IMR-90 (cell line): ENCODE measurements at regions not wholly inside any gene's neighbourhood (a gene's known extent, or its start where the extent isn't known, plus 50 kb on each side); places are given as distances from the start of the nearest gene placed in this dataset.

ENCODE experiments used
- ATAC-seq: fragments of 200-7000 bp; cut with Tn5 transposase; 2 replicates; pipeline ENCODE4 v1.9.1; 2020; ENCODE audit warnings: low read depth, mild to moderate bottlenecking, moderate library complexity
- BruUV-seq: library from RNA; stranded (reverse); fragments of 400-500 nt; replicated peaks from 2 replicates; lab custom pipeline; 2021; lab: Mats Ljungman, UMichigan
- CTCF ChIA-PET: fragments of 300-600 bp; formaldehyde crosslinking; extraction: SDS; loops from one replicate; lab custom pipeline; 2021; ENCODE audit warnings: antibody characterized with exemption; lab: Yijun Ruan, JAX
- POLR2A ChIA-PET: fragments of 300-600 bp; sonication (Branson Sonifier 250); formaldehyde crosslinking; loops from one replicate; lab custom pipeline; 2022; ENCODE audit warnings: antibody characterized with exemption; ENCODE audit not compliant: unreplicated experiment; lab: Charles Lee
- DNase-seq: peaks from one replicate; pipeline ENCODE4 v3.0.0; 2013
- H2AFZ ChIP-seq: replicated peaks from 2 replicates; pipeline ENCODE3; 2013; ENCODE audit warnings: low read length, mild to moderate bottlenecking; ENCODE audit not compliant: poor library complexity
- H2AK5ac ChIP-seq: 2 replicates; pipeline ENCODE4 v1.6.1; 2013; ENCODE audit warnings: low read depth, low read length, inconsistent platforms
- H2AK9ac ChIP-seq: replicated peaks from 2 replicates; pipeline ENCODE3; 2013; ENCODE audit warnings: mild to moderate bottlenecking, low read depth, low read length, moderate library complexity; ENCODE audit not compliant: poor library complexity
- H2BK120ac ChIP-seq: 2 replicates; pipeline ENCODE4 v1.6.1; 2013; ENCODE audit warnings: low read depth, low read length, inconsistent platforms
- H2BK15ac ChIP-seq: 3 replicates; pipeline ENCODE4 v1.6.1; 2013; ENCODE audit warnings: low read depth, low read length, inconsistent platforms
- H2BK20ac ChIP-seq: 2 replicates; pipeline ENCODE4 v1.6.1; 2013; ENCODE audit warnings: low read depth, mild to moderate bottlenecking, inconsistent platforms, low read length, moderate library complexity
- H2BK5ac ChIP-seq: 2 replicates; pipeline ENCODE4 v1.6.1; 2013; ENCODE audit warnings: mild to moderate bottlenecking, low read depth, low read length, inconsistent platforms; ENCODE audit not compliant: poor library complexity, severe bottlenecking
- H3K14ac ChIP-seq: replicated peaks from 2 replicates; pipeline ENCODE4 v1.6.1; 2013; ENCODE audit warnings: low read depth, low read length, inconsistent platforms
- H3K18ac ChIP-seq: 2 replicates; pipeline ENCODE4 v1.6.1; 2013; ENCODE audit warnings: low read depth, low read length, control low read depth
- H3K23ac ChIP-seq: 2 replicates; pipeline ENCODE4 v1.6.1; 2013; ENCODE audit warnings: low read depth, low read length, inconsistent platforms
- H3K27ac ChIP-seq: 2 replicates; pipeline ENCODE4 v1.5.1; 2013; ENCODE audit warnings: mild to moderate bottlenecking, control low read depth, low read length; ENCODE audit not compliant: insufficient read depth
- H3K27me3 ChIP-seq: 2 replicates; pipeline ENCODE4 v1.6.1; 2013; ENCODE audit warnings: low read length; ENCODE audit not compliant: control insufficient read depth, insufficient read depth
- H3K36me3 ChIP-seq: 2 replicates; pipeline ENCODE4 v1.6.1; 2013; ENCODE audit warnings: low read length, mixed read lengths; ENCODE audit not compliant: control insufficient read depth, insufficient read depth
- H3K4ac ChIP-seq: 2 replicates; pipeline ENCODE4 v1.6.1; 2013; ENCODE audit warnings: low read depth, low read length, inconsistent platforms
- H3K4me1 ChIP-seq: 2 replicates; pipeline ENCODE4 v1.6.1; 2013; ENCODE audit warnings: low read length, mixed read lengths; ENCODE audit not compliant: control insufficient read depth, insufficient read depth
- H3K4me2 ChIP-seq: 2 replicates; pipeline ENCODE4 v1.6.1; 2013; ENCODE audit warnings: low read depth, mild to moderate bottlenecking, control low read depth, low read length, moderate library complexity
- H3K4me3 ChIP-seq: 2 replicates; pipeline ENCODE4 v1.5.1; 2013; ENCODE audit warnings: low read depth, mild to moderate bottlenecking, control low read depth, low read length, moderate library complexity; ENCODE audit not compliant: insufficient read depth
- H3K56ac ChIP-seq: 2 replicates; pipeline ENCODE4 v1.6.1; 2013; ENCODE audit warnings: low read length, inconsistent platforms; ENCODE audit not compliant: insufficient read depth; ENCODE audit errors: extremely low read depth
- H3K79me1 ChIP-seq, 2 experiments: 2 replicates each; pipeline ENCODE4 v1.6.1; 2013; ENCODE audit warnings: low read length in 2 of 2, inconsistent platforms in 1 of 2, low read depth in 1 of 2
- H3K9ac ChIP-seq: 2 replicates; pipeline ENCODE4 v1.6.1; 2013; ENCODE audit warnings: low read depth, low read length, control low read depth
- H3K9me1 ChIP-seq: 2 replicates; pipeline ENCODE4 v1.6.1; 2013; ENCODE audit warnings: low read length, inconsistent platforms; ENCODE audit not compliant: insufficient read depth
- H3K9me3 ChIP-seq: 2 replicates; pipeline ENCODE4 v1.6.1; 2013; ENCODE audit warnings: low read length; ENCODE audit not compliant: control insufficient read depth, insufficient read depth
- H4K20me1 ChIP-seq: 2 replicates; pipeline ENCODE4 v1.6.1; 2013; ENCODE audit warnings: low read length, inconsistent platforms; ENCODE audit not compliant: insufficient read depth
- H4K5ac ChIP-seq: 2 replicates; pipeline ENCODE4 v1.6.1; 2013; ENCODE audit warnings: mild to moderate bottlenecking, low read depth, low read length, control low read depth
- H4K8ac ChIP-seq, 2 experiments: 2 replicates each; pipeline ENCODE4 v1.6.1; 2013; ENCODE audit warnings: low read depth in 2 of 2, low read length in 2 of 2, control low read depth in 1 of 2, inconsistent platforms in 1 of 2
- H4K91ac ChIP-seq: 2 replicates; pipeline ENCODE4 v1.6.1; 2013; ENCODE audit warnings: low read depth, low read length, inconsistent platforms; ENCODE audit not compliant: insufficient read depth
- BHLHE40 ChIP-seq: fragments of 150-350 bp; IDR thresholded peaks from 2 replicates; pipeline ENCODE4 v1.6.1; 2016; ENCODE audit warnings: mild to moderate bottlenecking, low read depth, low read length
- CEBPB ChIP-seq: IDR thresholded peaks from 2 replicates; pipeline ENCODE4 v1.6.1; 2012; ENCODE audit warnings: low read depth, low read length, improper control_type of control experiment
- CHD1 ChIP-seq: IDR thresholded peaks from 2 replicates; pipeline ENCODE4 v1.6.1; 2012; ENCODE audit warnings: low read depth, low read length, improper control_type of control experiment
- FOS ChIP-seq: fragments of 150-350 bp; IDR thresholded peaks from 2 replicates; pipeline ENCODE4 v1.6.1; 2016; ENCODE audit warnings: low read depth, low read length
- MAFK ChIP-seq: IDR thresholded peaks from 2 replicates; pipeline ENCODE4 v1.6.1; 2012; ENCODE audit warnings: low read depth, low read length, improper control_type of control experiment
- MAZ ChIP-seq: IDR thresholded peaks from 2 replicates; pipeline ENCODE4 v1.6.1; 2012; ENCODE audit warnings: low read depth, mild to moderate bottlenecking, low read length, improper control_type of control experiment, moderate library complexity, borderline replicate concordance
- MXI1 ChIP-seq: IDR thresholded peaks from 2 replicates; pipeline ENCODE4 v1.6.1; 2012; ENCODE audit warnings: low read depth, mild to moderate bottlenecking, low read length, moderate library complexity, borderline replicate concordance
- NFE2L2 ChIP-seq: fragments of 150-350 bp; IDR thresholded peaks from 2 replicates; pipeline ENCODE4 v1.6.1; 2016; ENCODE audit warnings: low read depth, mild to moderate bottlenecking, low read length
- POLR2A ChIP-seq: IDR thresholded peaks from 2 replicates; pipeline ENCODE4 v1.6.1; 2012; ENCODE audit warnings: mild to moderate bottlenecking, low read depth, low read length
- RAD21 ChIP-seq: IDR thresholded peaks from 2 replicates; pipeline ENCODE4 v1.6.1; 2012; ENCODE audit warnings: low read length, improper control_type of control experiment
- RCOR1 ChIP-seq: IDR thresholded peaks from 2 replicates; pipeline ENCODE4 v1.6.1; 2012; ENCODE audit warnings: mild to moderate bottlenecking, low read length, improper control_type of control experiment; ENCODE audit not compliant: insufficient replicate concordance
- RFX5 ChIP-seq: IDR thresholded peaks from 2 replicates; pipeline ENCODE4 v1.8.0; 2012; ENCODE audit warnings: low read depth, mild to moderate bottlenecking, low read length, moderate library complexity
- SMC3 ChIP-seq: fragments of 150-350 bp; IDR thresholded peaks from 2 replicates; pipeline ENCODE4 v1.6.1; 2016; ENCODE audit warnings: low read depth, mild to moderate bottlenecking, antibody characterized with exemption, low read length, moderate library complexity
- WGBS, 2 experiments: methylation state at CpG; one replicate each; pipeline versions ENCODE4 v1.1.5 to v1.1.7; 2013; ENCODE audit warnings: missing lambda C conversion rate in 2 of 2; ENCODE audit not compliant: insufficient read length in 1 of 2; ENCODE audit errors: extremely low coverage in 2 of 2; 5-methylcytosine and 5-hydroxymethylcytosine counted together
- dilution Hi-C: fragments of 300-500 bp; cut with HindIII; formaldehyde crosslinking; loops from one replicate; pipeline ENCODE4 v1.14.3; 2018; ENCODE audit warnings: low sequenced_read_pairs; ENCODE audit not compliant: unreplicated experiment
- in situ Hi-C: fragments of 300-500 bp; cut with MboI; formaldehyde crosslinking; loops from 3 replicates; pipeline ENCODE4 v1.14.3; 2019; ENCODE audit warnings: low sequenced_read_pairs, inconsistent platforms, mixed read lengths
- intact Hi-C: fragments of 100-400 bp; cut with micrococcal nuclease; formaldehyde crosslinking; loops from 2 replicates; pipeline ENCODE4 v1.10.0; 2022
- TF ChIP-seq, protein P1 (sequence below): conservative IDR thresholded peaks from 2 replicates; pipeline ENCODE4 v1.5.1; 2012; ENCODE audit warnings: mild to moderate bottlenecking, low read depth, low read length, improper control_type of control experiment
- TF ChIP-seq, protein P2 (sequence below): fragments of 150-350 bp; IDR thresholded peaks from 2 replicates; pipeline ENCODE4 v1.6.1; 2017; ENCODE audit warnings: mild to moderate bottlenecking, antibody characterized with exemption, low read length, low read depth
- TF ChIP-seq, protein P3 (sequence below): fragments of 150-350 bp; IDR thresholded peaks from 2 replicates; pipeline ENCODE4 v1.6.1; 2016; ENCODE audit warnings: low read depth, mild to moderate bottlenecking, low read length, moderate library complexity, borderline replicate concordance

DNA sequence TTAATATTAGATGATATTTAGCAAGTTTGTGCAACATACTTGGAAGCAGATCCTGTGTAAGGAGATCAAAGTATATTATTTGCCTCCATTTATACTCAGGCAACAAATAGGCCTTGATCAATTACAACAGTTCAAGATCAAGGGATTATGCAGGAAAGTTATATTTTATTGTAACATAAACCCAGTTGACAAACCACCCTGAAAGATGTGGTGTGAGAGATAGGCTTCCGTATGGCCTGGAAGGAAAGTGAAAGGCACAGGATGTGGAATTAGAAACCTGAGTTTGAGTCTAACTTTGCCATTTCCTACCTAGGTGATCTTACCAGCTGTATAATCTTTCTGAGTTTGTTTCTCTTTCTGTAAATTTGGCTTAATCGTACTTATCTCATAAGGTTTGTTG, 284.1 kb downstream of the BMP4 start:
- Histone ChIP-seq H3K4me3 (no peak overlapping the region), H4K20me1 (no peaks in the 10 kb centered on the region), H3K9me1 (no peaks in the 10 kb centered on the region), H4K5ac (no peak overlapping the region), H3K27ac (no peak overlapping the region), H3K23ac (no peak overlapping the region), H2AK9ac (no peak overlapping the region), H3K9ac (no peak overlapping the region), H3K79me1 (no peaks in the 10 kb centered on the region), H3K56ac (no peak overlapping the region), H3K27me3 (peaks cover 5% of the 10 kb centered on the region; the same call in 1 of the 2 replicates), H4K8ac (no peak overlapping the region), H3K4me2 (no peak overlapping the region), H3K36me3 (no peaks in the 10 kb centered on the region), H2BK15ac (no peak overlapping the region), H2BK120ac (no peak overlapping the region), H2BK5ac (no peak overlapping the region), H3K4me1 (peaks cover 4% of the 10 kb centered on the region; the same call in 1 of the 2 replicates), H4K91ac (no peak overlapping the region), H3K14ac (no peak overlapping the region), H2AFZ (no peak overlapping the region), H3K18ac (no peak overlapping the region), H3K9me3 (no peaks in the 10 kb centered on the region), H3K4ac (no peak overlapping the region), H2AK5ac (no peak overlapping the region), H2BK20ac (no peak overlapping the region)
- ATAC-seq (no peak), DNase-seq (no peak)
- dilution Hi-C loops (no loop called here), intact Hi-C loops (loop anchor here (5.0 kb wide), 2 partner anchors 280 to 505 kb away; no protein-coding TSS in a partner anchor), in situ Hi-C loops (no loop called here)
- TF ChIP-seq, protein P1, sequence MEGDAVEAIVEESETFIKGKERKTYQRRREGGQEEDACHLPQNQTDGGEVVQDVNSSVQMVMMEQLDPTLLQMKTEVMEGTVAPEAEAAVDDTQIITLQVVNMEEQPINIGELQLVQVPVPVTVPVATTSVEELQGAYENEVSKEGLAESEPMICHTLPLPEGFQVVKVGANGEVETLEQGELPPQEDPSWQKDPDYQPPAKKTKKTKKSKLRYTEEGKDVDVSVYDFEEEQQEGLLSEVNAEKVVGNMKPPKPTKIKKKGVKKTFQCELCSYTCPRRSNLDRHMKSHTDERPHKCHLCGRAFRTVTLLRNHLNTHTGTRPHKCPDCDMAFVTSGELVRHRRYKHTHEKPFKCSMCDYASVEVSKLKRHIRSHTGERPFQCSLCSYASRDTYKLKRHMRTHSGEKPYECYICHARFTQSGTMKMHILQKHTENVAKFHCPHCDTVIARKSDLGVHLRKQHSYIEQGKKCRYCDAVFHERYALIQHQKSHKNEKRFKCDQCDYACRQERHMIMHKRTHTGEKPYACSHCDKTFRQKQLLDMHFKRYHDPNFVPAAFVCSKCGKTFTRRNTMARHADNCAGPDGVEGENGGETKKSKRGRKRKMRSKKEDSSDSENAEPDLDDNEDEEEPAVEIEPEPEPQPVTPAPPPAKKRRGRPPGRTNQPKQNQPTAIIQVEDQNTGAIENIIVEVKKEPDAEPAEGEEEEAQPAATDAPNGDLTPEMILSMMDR = no peak
- no peak for TF ChIP-seq RAD21
- TF ChIP-seq, protein P2, sequence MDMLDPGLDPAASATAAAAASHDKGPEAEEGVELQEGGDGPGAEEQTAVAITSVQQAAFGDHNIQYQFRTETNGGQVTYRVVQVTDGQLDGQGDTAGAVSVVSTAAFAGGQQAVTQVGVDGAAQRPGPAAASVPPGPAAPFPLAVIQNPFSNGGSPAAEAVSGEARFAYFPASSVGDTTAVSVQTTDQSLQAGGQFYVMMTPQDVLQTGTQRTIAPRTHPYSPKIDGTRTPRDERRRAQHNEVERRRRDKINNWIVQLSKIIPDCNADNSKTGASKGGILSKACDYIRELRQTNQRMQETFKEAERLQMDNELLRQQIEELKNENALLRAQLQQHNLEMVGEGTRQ = no peak
- TF ChIP-seq CHD1 = no peak
- no peak for TF ChIP-seq MXI1
- no peak for TF ChIP-seq RFX5
- no peak for TF ChIP-seq POLR2A
- TF ChIP-seq, protein P3, sequence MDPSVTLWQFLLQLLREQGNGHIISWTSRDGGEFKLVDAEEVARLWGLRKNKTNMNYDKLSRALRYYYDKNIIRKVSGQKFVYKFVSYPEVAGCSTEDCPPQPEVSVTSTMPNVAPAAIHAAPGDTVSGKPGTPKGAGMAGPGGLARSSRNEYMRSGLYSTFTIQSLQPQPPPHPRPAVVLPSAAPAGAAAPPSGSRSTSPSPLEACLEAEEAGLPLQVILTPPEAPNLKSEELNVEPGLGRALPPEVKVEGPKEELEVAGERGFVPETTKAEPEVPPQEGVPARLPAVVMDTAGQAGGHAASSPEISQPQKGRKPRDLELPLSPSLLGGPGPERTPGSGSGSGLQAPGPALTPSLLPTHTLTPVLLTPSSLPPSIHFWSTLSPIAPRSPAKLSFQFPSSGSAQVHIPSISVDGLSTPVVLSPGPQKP = no peak
- TF ChIP-seq MAFK = no peak
- no peak for TF ChIP-seq BHLHE40
- no peak for TF ChIP-seq CEBPB
- no peak for TF ChIP-seq RCOR1
- no peak for TF ChIP-seq NFE2L2
- no peak for TF ChIP-seq MAZ
- TF ChIP-seq SMC3 = no peak
- no peak for TF ChIP-seq FOS
- no TSS peak for BruUV-seq
- CTCF ChIA-PET = interaction anchor here (1.4 kb wide), 1 partner anchor 11 kb away, joined by 4 read pairs; no protein-coding TSS in a partner anchor
- POLR2A ChIA-PET = no interaction called here
- no CpG with 5 or more reads among the region's 2 CpGs for WGBS, 2 experiments
